H1 (cell line): ENCODE measurements at regions not wholly inside any gene's neighbourhood (a gene's known extent, or its start where the extent isn't known, plus 50 kb on each side); places are given as distances from the start of the nearest gene placed in this dataset.

Experiments
- ATF2 ChIP-seq: IDR thresholded peaks from 2 replicates; pipeline ENCODE4 v1.6.1; 2012; ENCODE audit warnings: low read length, inconsistent platforms
- EZH2 ChIP-seq: fragments of 200-600 bp; sonication (generic); IDR thresholded peaks from 2 replicates; pipeline ENCODE4 v1.7.1; 2012; ENCODE audit warnings: low read depth, mild to moderate bottlenecking, moderate library complexity, low read length, inconsistent platforms; ENCODE audit not compliant: severe bottlenecking
- FOSL1 ChIP-seq: IDR thresholded peaks from 2 replicates; pipeline ENCODE4 v1.6.1; 2011; ENCODE audit warnings: mild to moderate bottlenecking, low read depth, low read length, moderate library complexity; ENCODE audit not compliant: insufficient read depth

- TF ChIP-seq EZH2 (no peak), FOSL1 (no peak), ATF2 (no peak)
Measured at GRCh38 chr1:195686764-195687163, 921.5 kb downstream of the KCNT2 start (continued).
